Esophagus muscularis mucosa (tissue), 4 donors: ENCODE measurements at regions not wholly inside any gene's neighbourhood (a gene's known extent, or its start where the extent isn't known, plus 50 kb on each side); places are given as distances from the start of the nearest gene placed in this dataset.
"Not testable (repeated sequence)": the region's sequence is repeated elsewhere in the genome, so short reads cannot be mapped to it uniquely, and the experiment has no call there.

Experiments used
- DNase-seq: peaks from one replicate; pipeline ENCODE4 v3.0.0-alpha.2; 2017; ENCODE audit errors: extremely low spot score
- H3K27ac ChIP-seq, 4 donors: fragments of 200-600 bp; sonication (generic); replicated peaks in 1 of 4; 1 replicate in 3 of 4; 2 replicates in 1 of 4; pipeline ENCODE4 v1.5.1; 2016 to 2019; ENCODE audit warnings: mild to moderate bottlenecking in 1 of 4
- H3K27me3 ChIP-seq, 4 donors: fragments of 200-600 bp; sonication (generic); one replicate each; pipeline versions ENCODE4 v1.5.1 to v1.6.0; 2016 to 2019
- H3K36me3 ChIP-seq, 4 donors: fragments of 200-600 bp; sonication (generic); one replicate each; pipeline ENCODE4 v1.5.1; 2016 to 2019
- H3K4me1 ChIP-seq, 4 donors: fragments of 200-600 bp; sonication (generic); one replicate each; pipeline ENCODE4 v1.5.1; 2016 to 2019
- H3K4me3 ChIP-seq, 4 donors: fragments of 200-600 bp; sonication (generic); 1 replicate in 2 of 4; 2 replicates in 2 of 4; pipeline ENCODE4 v1.5.1; 2016 to 2019; ENCODE audit warnings: mild to moderate bottlenecking in 4 of 4, moderate library complexity in 1 of 4
- H3K9me3 ChIP-seq, 4 donors: fragments of 200-600 bp; sonication (generic); 1 replicate in 3 of 4; 2 replicates in 1 of 4; pipeline ENCODE4 v1.5.1; 2016 to 2019
- CTCF ChIP-seq, 3 experiments: fragments of 200-600 bp in 2 of 3; fragments of 450-650 bp in 1 of 3; sonication (generic) in 2 of 3; IDR thresholded peaks; one replicate each; pipeline ENCODE4 v1.5.1; 2017 to 2019; ENCODE audit warnings: antibody characterized with exemption in 3 of 3, mild to moderate bottlenecking in 2 of 3, moderate library complexity in 1 of 3
- EP300 ChIP-seq: sonication (generic); formaldehyde crosslinking; IDR thresholded peaks from one replicate; pipeline ENCODE4 v1.6.1; 2017; ENCODE audit warnings: antibody characterized with exemption
- POLR2A ChIP-seq: fragments of 450-650 bp; IDR thresholded peaks from one replicate; pipeline ENCODE4 v1.6.1; 2017; ENCODE audit warnings: antibody characterized with exemption, moderate library complexity, mild to moderate bottlenecking, low read depth
- POLR2AphosphoS5 ChIP-seq, 2 donors: sonication (generic); formaldehyde crosslinking; IDR thresholded peaks; one replicate each; pipeline ENCODE4 v1.6.1; 2017; ENCODE audit warnings: antibody characterized with exemption in 2 of 2
- WGBS: methylation state at CpG from one replicate; pipeline ENCODE4 v1.1.5; 2018; 5-methylcytosine and 5-hydroxymethylcytosine counted together
- intact Hi-C: fragments of 100-400 bp; cut with DNase I; formaldehyde crosslinking; loops from one replicate; pipeline ENCODE4 v1.15.1; 2023

- H3K27ac ChIP-seq = no peak overlapping the region
- intact Hi-C loops = loop anchor here (1.0 to 5.0 kb wide), 2 partner anchors 58 to 98 kb away; no protein-coding TSS in a partner anchor
- no peaks in the 10 kb centered on the region for H3K9me3 ChIP-seq
- TF ChIP-seq POLR2AphosphoS5 (IDR thresholded peaks at IDR 0.05) = no peak
- TF ChIP-seq EP300 = no peak
- TF ChIP-seq CTCF (IDR thresholded peaks at IDR 0.05) = peak; percentile 84 to 93 (median 87)
- H3K4me1 ChIP-seq = peaks cover 0 to 14% (median 13%) of the 10 kb centered on the region in 4 donors
- H3K27me3 ChIP-seq = peaks cover 0 to 12% (median 0%) of the 10 kb centered on the region in 4 donors
- 22% methylated on average over 15 of the region's 20 CpGs for WGBS
- H3K4me3 ChIP-seq = no peak overlapping the region
- no peak for DNase-seq
- H3K36me3 ChIP-seq = no peaks in the 10 kb centered on the region
These were observed 99.9 kb downstream of the ANKRD18B start for GRCh38 chr9:33623658-33624586.

DNA sequence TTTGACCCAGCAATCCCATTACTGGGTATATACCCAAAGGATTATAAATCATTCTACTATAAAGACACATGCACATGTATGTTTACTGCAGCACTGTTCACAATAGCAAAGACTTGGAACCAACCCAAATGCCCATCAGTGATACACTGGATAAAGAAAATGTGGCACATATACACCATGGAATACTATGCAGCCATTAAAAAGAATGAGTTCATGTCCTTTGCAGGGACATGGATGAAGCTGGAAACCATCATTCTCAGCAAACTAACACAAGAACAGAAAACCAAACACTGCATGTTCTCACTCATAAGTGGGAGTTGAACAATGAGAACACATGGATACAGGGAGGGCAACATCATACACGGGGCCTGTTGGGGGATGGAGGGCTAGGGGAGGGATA lies 104.3 kb downstream of the ANKRD18B start:
- DNase-seq, H3K9me3 ChIP-seq, intact Hi-C loops, H3K27ac ChIP-seq, H3K4me3 ChIP-seq, H3K4me1 ChIP-seq, H3K36me3 ChIP-seq: not testable (repeated sequence)
- peaks cover 0 to 17% (median 0%) of the 10 kb centered on the region in 4 donors for H3K27me3 ChIP-seq
- WGBS = 79% methylated on average over 1 of the region's 1 CpG

DNA sequence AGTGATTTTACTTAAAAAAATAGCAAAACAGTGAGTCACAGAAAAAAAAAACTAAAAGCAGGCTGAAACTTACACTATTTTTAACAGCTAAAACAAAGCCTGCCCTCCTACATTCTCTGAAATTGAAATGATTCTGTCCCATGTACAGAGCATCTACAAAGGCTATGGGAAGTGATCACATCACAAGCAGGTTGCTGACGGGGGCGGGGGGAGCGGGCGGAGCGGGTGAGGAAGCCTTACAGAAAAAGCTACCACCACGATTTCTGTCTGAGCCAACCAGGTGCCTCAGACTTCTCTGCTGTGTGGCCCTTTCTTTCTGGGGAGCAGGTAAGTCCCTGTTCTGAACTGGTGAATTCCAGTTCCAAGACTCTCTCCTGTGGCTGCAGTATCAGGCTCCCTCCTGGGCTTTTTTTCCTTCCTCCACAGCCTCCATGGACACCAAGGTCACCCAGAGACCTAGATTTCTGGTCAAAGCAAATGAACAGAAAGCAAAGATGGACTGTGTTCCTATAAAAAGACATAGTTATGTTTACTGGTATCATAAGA lies 104.9 kb downstream of the ANKRD18B start:
- H3K27me3 ChIP-seq = peaks cover 0 to 23% (median 0%) of the 10 kb centered on the region in 4 donors
- no peak overlapping the region for H3K27ac ChIP-seq
- 79% methylated on average over 6 of the region's 6 CpGs for WGBS
- H3K9me3 ChIP-seq = no peaks in the 10 kb centered on the region
- H3K4me1 ChIP-seq = peaks cover 0 to 4% (median 2%) of the 10 kb centered on the region in 4 donors
- TF ChIP-seq EP300 (no peak), POLR2AphosphoS5 (IDR thresholded peaks at IDR 0.05) (no peak), POLR2A (no peak), CTCF (IDR thresholded peaks at IDR 0.05) (no peak)
- H3K36me3 ChIP-seq = no peaks in the 10 kb centered on the region
- intact Hi-C loops = no loop called here
- no peak for DNase-seq
- no peak overlapping the region for H3K4me3 ChIP-seq

GRCh38 chr9:33633636-33634035 lies 109.6 kb downstream of the ANKRD18B start:
- intact Hi-C loops = no loop called here
- Histone ChIP-seq H3K36me3 (no peaks in the 10 kb centered on the region), H3K27me3 (peaks cover 0 to 46% (median 5%) of the 10 kb centered on the region in 4 donors), H3K9me3 (no peaks in the 10 kb centered on the region), H3K4me1 (no peaks in the 10 kb centered on the region), H3K4me3 (no peak overlapping the region), H3K27ac (no peak overlapping the region)
- WGBS = 71% methylated on average over 1 of the region's 2 CpGs
- DNase-seq = no peak
- TF ChIP-seq POLR2AphosphoS5 (IDR thresholded peaks at IDR 0.05) (no peak), CTCF (IDR thresholded peaks at IDR 0.05) (no peak), EP300 (no peak), POLR2A (no peak)

GRCh38 chr9:33637881-33638280 lies 113.8 kb downstream of the ANKRD18B start:
- H3K4me1 ChIP-seq = no peaks in the 10 kb centered on the region
- H3K9me3 ChIP-seq = no peaks in the 10 kb centered on the region
- no peak overlapping the region for H3K4me3 ChIP-seq
- TF ChIP-seq CTCF (IDR thresholded peaks at IDR 0.05) (no peak), POLR2A (no peak), EP300 (no peak), POLR2AphosphoS5 (IDR thresholded peaks at IDR 0.05) (no peak)
- H3K27ac ChIP-seq = no peak overlapping the region
- intact Hi-C loops = no loop called here
- no peaks in the 10 kb centered on the region for H3K36me3 ChIP-seq
- DNase-seq = no peak
- WGBS = 47% methylated on average over 8 of the region's 8 CpGs
- H3K27me3 ChIP-seq = peaks cover 0 to 60% (median 5%) of the 10 kb centered on the region in 4 donors
